ENCODE measurements at regions not wholly inside any gene's neighbourhood (a gene's known extent, or its start where the extent isn't known, plus 50 kb on each side); places are given as distances from the start of the nearest gene placed in this dataset.

DNA sequence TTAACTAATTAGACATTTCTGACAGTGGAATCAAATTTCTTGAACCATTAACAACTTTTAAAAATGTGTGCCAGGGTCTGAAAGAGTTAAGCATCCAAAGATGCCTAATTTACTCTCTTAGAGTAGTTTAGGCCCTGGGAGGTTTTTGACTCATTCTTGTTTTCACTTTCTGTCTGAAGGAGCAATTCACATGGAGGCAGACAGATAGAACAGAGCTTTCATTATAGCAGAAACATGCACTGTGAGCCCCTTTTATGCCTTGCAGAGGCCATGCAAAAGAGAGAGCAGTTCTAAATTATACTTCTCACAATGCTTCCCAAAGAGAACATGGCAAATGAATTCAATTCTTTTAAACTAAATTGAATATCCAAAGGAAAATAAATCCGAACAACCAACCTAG, 554.8 kb downstream of the MFSD1 start:
- Histone ChIP-seq H3K9me3 (replicated peaks; ENCODE audit: insufficient read depth, low read length) (no peaks in the 10 kb centered on the region), H3K79me2 (ENCODE audit: low read length) (no peaks in the 10 kb centered on the region), H4K20me1 (ENCODE audit: insufficient read depth, low read length) (no peaks in the 10 kb centered on the region), H3K4me1 (ENCODE audit: low read length) (no peaks in the 10 kb centered on the region), H3K9me2 (replicated peaks; ENCODE audit: insufficient read depth, low read length) (no peaks in the 10 kb centered on the region), H3K4me3 (ENCODE audit: low read length) (no peak overlapping the region), H3F3A (ENCODE audit: insufficient read depth, low read length) (no peaks in the 10 kb centered on the region), H3K4me2 (ENCODE audit: low read depth, low read length) (no peak overlapping the region), H3K27me3 (replicated peaks; ENCODE audit: insufficient read depth, low read length) (no peaks in the 10 kb centered on the region; the same call in 1 of the 2 replicates), H3K27ac (ENCODE audit: low read length) (no peak overlapping the region), H3K36me3 (replicated peaks; ENCODE audit: insufficient read depth, low read length) (no peaks in the 10 kb centered on the region), H2AFZ (ENCODE audit: low read length) (no peak overlapping the region), H3K9ac (ENCODE audit: low read length) (no peak overlapping the region)
- TF ChIP-seq, protein P1, sequence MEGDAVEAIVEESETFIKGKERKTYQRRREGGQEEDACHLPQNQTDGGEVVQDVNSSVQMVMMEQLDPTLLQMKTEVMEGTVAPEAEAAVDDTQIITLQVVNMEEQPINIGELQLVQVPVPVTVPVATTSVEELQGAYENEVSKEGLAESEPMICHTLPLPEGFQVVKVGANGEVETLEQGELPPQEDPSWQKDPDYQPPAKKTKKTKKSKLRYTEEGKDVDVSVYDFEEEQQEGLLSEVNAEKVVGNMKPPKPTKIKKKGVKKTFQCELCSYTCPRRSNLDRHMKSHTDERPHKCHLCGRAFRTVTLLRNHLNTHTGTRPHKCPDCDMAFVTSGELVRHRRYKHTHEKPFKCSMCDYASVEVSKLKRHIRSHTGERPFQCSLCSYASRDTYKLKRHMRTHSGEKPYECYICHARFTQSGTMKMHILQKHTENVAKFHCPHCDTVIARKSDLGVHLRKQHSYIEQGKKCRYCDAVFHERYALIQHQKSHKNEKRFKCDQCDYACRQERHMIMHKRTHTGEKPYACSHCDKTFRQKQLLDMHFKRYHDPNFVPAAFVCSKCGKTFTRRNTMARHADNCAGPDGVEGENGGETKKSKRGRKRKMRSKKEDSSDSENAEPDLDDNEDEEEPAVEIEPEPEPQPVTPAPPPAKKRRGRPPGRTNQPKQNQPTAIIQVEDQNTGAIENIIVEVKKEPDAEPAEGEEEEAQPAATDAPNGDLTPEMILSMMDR (IDR thresholded peaks at IDR 0.05; ENCODE audit: low read length) = no peak
- TF ChIP-seq EZH2 (optimal IDR thresholded peaks at IDR 0.05; ENCODE audit: low read depth, low read length) = no peak
- DNase-seq = no peak

DNA sequence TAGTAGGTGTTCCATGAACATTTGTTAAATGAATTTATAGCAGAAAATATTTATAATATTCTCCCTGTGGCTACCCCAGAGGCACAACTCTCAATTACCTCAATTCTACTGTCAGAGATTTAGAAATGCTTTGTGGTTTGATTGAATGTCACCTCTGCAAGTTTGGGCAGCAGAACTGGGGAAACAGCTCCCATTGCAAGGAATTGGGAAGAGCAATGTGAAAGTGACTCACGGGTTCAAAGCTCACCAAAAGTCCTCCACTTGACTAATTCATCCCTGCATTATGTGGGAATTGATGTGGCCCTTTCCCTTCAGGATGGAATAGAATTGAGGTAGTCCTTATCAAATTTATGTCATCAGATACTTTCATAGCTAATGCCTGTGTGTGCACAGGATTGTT, 562.7 kb downstream of the MFSD1 start:
- TF ChIP-seq EZH2 (optimal IDR thresholded peaks at IDR 0.05; ENCODE audit: low read depth, low read length) = no peak
- TF ChIP-seq, protein P1 (IDR thresholded peaks at IDR 0.05; ENCODE audit: low read length) = no peak
- no peaks in the 10 kb centered on the region for H4K20me1 ChIP-seq (ENCODE audit: insufficient read depth, low read length)
- H3K4me3 ChIP-seq (ENCODE audit: low read length) = no peak overlapping the region
- H2AFZ ChIP-seq (ENCODE audit: low read length) = no peak overlapping the region
- no peaks in the 10 kb centered on the region for H3K9me2 ChIP-seq (replicated peaks; ENCODE audit: insufficient read depth, low read length)
- no peak for DNase-seq
- H3K4me2 ChIP-seq (ENCODE audit: low read depth, low read length) = no peak overlapping the region
- no peaks in the 10 kb centered on the region for H3F3A ChIP-seq (ENCODE audit: insufficient read depth, low read length)
- H3K27ac ChIP-seq (ENCODE audit: low read length) = no peak overlapping the region
- H3K9ac ChIP-seq (ENCODE audit: low read length) = no peak overlapping the region
- H3K36me3 ChIP-seq (replicated peaks; ENCODE audit: insufficient read depth, low read length) = no peaks in the 10 kb centered on the region
- H3K4me1 ChIP-seq (ENCODE audit: low read length) = no peaks in the 10 kb centered on the region
- no peaks in the 10 kb centered on the region for H3K79me2 ChIP-seq (ENCODE audit: low read length)
- H3K27me3 ChIP-seq (replicated peaks; ENCODE audit: insufficient read depth, low read length) = no peaks in the 10 kb centered on the region
- H3K9me3 ChIP-seq (replicated peaks; ENCODE audit: insufficient read depth, low read length) = no peaks in the 10 kb centered on the region

DNA sequence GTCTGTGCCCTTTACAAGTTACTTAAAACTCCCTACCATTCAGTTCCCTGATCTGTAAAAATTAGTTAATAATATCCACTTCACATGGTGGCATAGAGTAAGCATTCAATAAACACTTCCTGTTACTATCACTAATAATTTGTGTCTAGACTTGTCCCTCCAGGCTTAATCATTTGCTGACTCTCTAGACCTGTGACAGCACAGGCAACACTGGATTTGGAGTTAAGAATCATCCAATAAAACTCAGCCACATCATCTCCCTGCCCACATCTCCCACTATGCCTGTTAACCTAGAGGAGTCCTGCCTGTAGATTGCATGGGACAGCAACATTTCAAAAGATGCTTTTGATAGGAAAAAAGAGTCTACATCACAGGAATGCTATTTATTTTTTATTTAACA, 564.6 kb downstream of the MFSD1 start:
- Histone ChIP-seq H3F3A (ENCODE audit: insufficient read depth, low read length) (no peaks in the 10 kb centered on the region), H3K36me3 (replicated peaks; ENCODE audit: insufficient read depth, low read length) (no peaks in the 10 kb centered on the region), H3K4me2 (ENCODE audit: low read depth, low read length) (no peak overlapping the region), H3K9me2 (replicated peaks; ENCODE audit: insufficient read depth, low read length) (no peaks in the 10 kb centered on the region), H3K79me2 (ENCODE audit: low read length) (no peaks in the 10 kb centered on the region), H4K20me1 (ENCODE audit: insufficient read depth, low read length) (no peaks in the 10 kb centered on the region), H3K4me1 (ENCODE audit: low read length) (no peaks in the 10 kb centered on the region), H3K27ac (ENCODE audit: low read length) (no peak overlapping the region), H3K27me3 (replicated peaks; ENCODE audit: insufficient read depth, low read length) (no peaks in the 10 kb centered on the region), H3K4me3 (ENCODE audit: low read length) (no peak overlapping the region), H3K9ac (ENCODE audit: low read length) (no peak overlapping the region), H2AFZ (ENCODE audit: low read length) (no peak overlapping the region), H3K9me3 (replicated peaks; ENCODE audit: insufficient read depth, low read length) (no peaks in the 10 kb centered on the region)
- DNase-seq = no peak
- TF ChIP-seq EZH2phosphoT487 (IDR thresholded peaks at IDR 0.05; ENCODE audit: low read length) (no peak), EZH2 (optimal IDR thresholded peaks at IDR 0.05; ENCODE audit: low read depth, low read length) (no peak)
- TF ChIP-seq, protein P1 (IDR thresholded peaks at IDR 0.05; ENCODE audit: low read length) = no peak

Data from MM.1S (cell line).